ENCODE measurements at regions not wholly inside any gene's neighbourhood (a gene's known extent, or its start where the extent isn't known, plus 50 kb on each side); places are given as distances from the start of the nearest gene placed in this dataset.

- Histone ChIP-seq H3K27ac (ENCODE audit: low read depth, low read length, poor library complexity, severe bottlenecking) (no peak overlapping the region), H3K79me2 (ENCODE audit: insufficient read depth, low read length) (no peaks in the 10 kb centered on the region), H3K9ac (ENCODE audit: low read length) (no peak overlapping the region), H3K4me3 (ENCODE audit: low read depth, low read length, poor library complexity, severe bottlenecking) (no peak overlapping the region), H3K27me3 (ENCODE audit: insufficient read depth, low read length) (no peaks in the 10 kb centered on the region), H3K9me3 (ENCODE audit: low read length) (no peaks in the 10 kb centered on the region), H3K36me3 (ENCODE audit: insufficient read depth, low read length) (no peaks in the 10 kb centered on the region), H3F3A (ENCODE audit: insufficient read depth, low read length) (no peaks in the 10 kb centered on the region), H3K4me1 (ENCODE audit: insufficient read depth, low read length, severe bottlenecking) (no peaks in the 10 kb centered on the region), H4K20me1 (ENCODE audit: insufficient read depth, low read length) (no peaks in the 10 kb centered on the region), H2AFZ (ENCODE audit: low read length) (no peak overlapping the region), H3K9me2 (ENCODE audit: low read depth, low read length) (no peaks in the 10 kb centered on the region), H3K4me2 (ENCODE audit: low read length) (no peak overlapping the region)
- TF ChIP-seq, protein P1, sequence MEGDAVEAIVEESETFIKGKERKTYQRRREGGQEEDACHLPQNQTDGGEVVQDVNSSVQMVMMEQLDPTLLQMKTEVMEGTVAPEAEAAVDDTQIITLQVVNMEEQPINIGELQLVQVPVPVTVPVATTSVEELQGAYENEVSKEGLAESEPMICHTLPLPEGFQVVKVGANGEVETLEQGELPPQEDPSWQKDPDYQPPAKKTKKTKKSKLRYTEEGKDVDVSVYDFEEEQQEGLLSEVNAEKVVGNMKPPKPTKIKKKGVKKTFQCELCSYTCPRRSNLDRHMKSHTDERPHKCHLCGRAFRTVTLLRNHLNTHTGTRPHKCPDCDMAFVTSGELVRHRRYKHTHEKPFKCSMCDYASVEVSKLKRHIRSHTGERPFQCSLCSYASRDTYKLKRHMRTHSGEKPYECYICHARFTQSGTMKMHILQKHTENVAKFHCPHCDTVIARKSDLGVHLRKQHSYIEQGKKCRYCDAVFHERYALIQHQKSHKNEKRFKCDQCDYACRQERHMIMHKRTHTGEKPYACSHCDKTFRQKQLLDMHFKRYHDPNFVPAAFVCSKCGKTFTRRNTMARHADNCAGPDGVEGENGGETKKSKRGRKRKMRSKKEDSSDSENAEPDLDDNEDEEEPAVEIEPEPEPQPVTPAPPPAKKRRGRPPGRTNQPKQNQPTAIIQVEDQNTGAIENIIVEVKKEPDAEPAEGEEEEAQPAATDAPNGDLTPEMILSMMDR (IDR thresholded peaks at IDR 0.05; ENCODE audit: low read length) = no peak
- no peak for TF ChIP-seq EZH2 (IDR thresholded peaks at IDR 0.05; ENCODE audit: borderline replicate concordance, low read length)
Observed at GRCh38 chr4:96652821-96653220, 812.9 kb downstream of the PDHA2 start.

- no peak overlapping the region for H3K4me2 ChIP-seq (ENCODE audit: low read length)
- no peak overlapping the region for H3K9ac ChIP-seq (ENCODE audit: low read length)
- no peaks in the 10 kb centered on the region for H3K9me3 ChIP-seq (ENCODE audit: low read length)
- no peak overlapping the region for H3K27ac ChIP-seq (ENCODE audit: low read depth, low read length, poor library complexity, severe bottlenecking)
- H3K36me3 ChIP-seq (ENCODE audit: insufficient read depth, low read length) = no peaks in the 10 kb centered on the region
- H2AFZ ChIP-seq (ENCODE audit: low read length) = no peak overlapping the region
- no peaks in the 10 kb centered on the region for H3K27me3 ChIP-seq (ENCODE audit: insufficient read depth, low read length)
- no peaks in the 10 kb centered on the region for H3K4me1 ChIP-seq (ENCODE audit: insufficient read depth, low read length, severe bottlenecking)
- no peaks in the 10 kb centered on the region for H4K20me1 ChIP-seq (ENCODE audit: insufficient read depth, low read length)
- no peaks in the 10 kb centered on the region for H3K9me2 ChIP-seq (ENCODE audit: low read depth, low read length)
- no peak overlapping the region for H3K4me3 ChIP-seq (ENCODE audit: low read depth, low read length, poor library complexity, severe bottlenecking)
- H3F3A ChIP-seq (ENCODE audit: insufficient read depth, low read length) = no peaks in the 10 kb centered on the region
- no peaks in the 10 kb centered on the region for H3K79me2 ChIP-seq (ENCODE audit: insufficient read depth, low read length)
- TF ChIP-seq, protein P1 (IDR thresholded peaks at IDR 0.05; ENCODE audit: low read length) = no peak
- no peak for TF ChIP-seq EZH2 (IDR thresholded peaks at IDR 0.05; ENCODE audit: borderline replicate concordance, low read length)
Observed at GRCh38 chr4:96654045-96654444, 814.2 kb downstream of the PDHA2 start.

DNA sequence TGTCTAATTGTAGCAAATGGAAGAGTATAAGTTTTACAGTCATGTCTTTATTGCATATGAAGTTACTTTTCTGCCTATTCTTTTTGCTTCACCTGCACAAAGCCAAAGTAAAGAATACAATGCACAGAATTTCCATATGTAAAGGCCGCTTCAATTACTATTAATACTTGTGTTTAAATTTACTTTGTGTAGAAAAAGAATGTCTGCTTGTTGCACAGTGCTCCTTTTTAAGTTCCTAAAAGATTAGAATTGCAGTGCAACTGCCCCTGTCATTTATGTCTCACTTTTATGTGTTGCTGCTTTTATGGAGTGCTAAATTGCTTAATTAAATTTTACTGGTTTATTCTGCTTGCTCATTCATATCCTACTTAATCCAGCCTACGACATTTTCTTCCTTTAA is 830.5 kb downstream of the PDHA2 start:
- Histone ChIP-seq H3K4me3 (ENCODE audit: low read depth, low read length, poor library complexity, severe bottlenecking) (no peak overlapping the region), H3K9me3 (ENCODE audit: low read length) (no peaks in the 10 kb centered on the region), H3K4me1 (ENCODE audit: insufficient read depth, low read length, severe bottlenecking) (no peaks in the 10 kb centered on the region), H4K20me1 (ENCODE audit: insufficient read depth, low read length) (no peaks in the 10 kb centered on the region), H3K4me2 (ENCODE audit: low read length) (no peak overlapping the region), H3K27ac (ENCODE audit: low read depth, low read length, poor library complexity, severe bottlenecking) (no peak overlapping the region), H3K79me2 (ENCODE audit: insufficient read depth, low read length) (no peaks in the 10 kb centered on the region), H3K9me2 (ENCODE audit: low read depth, low read length) (no peaks in the 10 kb centered on the region), H3K27me3 (ENCODE audit: insufficient read depth, low read length) (no peaks in the 10 kb centered on the region), H3F3A (ENCODE audit: insufficient read depth, low read length) (no peaks in the 10 kb centered on the region), H2AFZ (ENCODE audit: low read length) (no peak overlapping the region), H3K9ac (ENCODE audit: low read length) (no peak overlapping the region), H3K36me3 (ENCODE audit: insufficient read depth, low read length) (no peaks in the 10 kb centered on the region)
- no peak for TF ChIP-seq EZH2 (IDR thresholded peaks at IDR 0.05; ENCODE audit: borderline replicate concordance, low read length)
- TF ChIP-seq, protein P1 (IDR thresholded peaks at IDR 0.05; ENCODE audit: low read length) = no peak
